Renal pelvis (tissue), 1 donor: ENCODE measurements at regions not wholly inside any gene's neighbourhood (a gene's known extent, or its start where the extent isn't known, plus 50 kb on each side); places are given as distances from the start of the nearest gene placed in this dataset.
"Not testable (repeated sequence)": the region's sequence is repeated elsewhere in the genome, so short reads cannot be mapped to it uniquely, and the experiment has no call there.

Source experiments
- DNase-seq: peaks from one replicate; pipeline ENCODE4 v3.0.0-alpha.2; 2013

DNA sequence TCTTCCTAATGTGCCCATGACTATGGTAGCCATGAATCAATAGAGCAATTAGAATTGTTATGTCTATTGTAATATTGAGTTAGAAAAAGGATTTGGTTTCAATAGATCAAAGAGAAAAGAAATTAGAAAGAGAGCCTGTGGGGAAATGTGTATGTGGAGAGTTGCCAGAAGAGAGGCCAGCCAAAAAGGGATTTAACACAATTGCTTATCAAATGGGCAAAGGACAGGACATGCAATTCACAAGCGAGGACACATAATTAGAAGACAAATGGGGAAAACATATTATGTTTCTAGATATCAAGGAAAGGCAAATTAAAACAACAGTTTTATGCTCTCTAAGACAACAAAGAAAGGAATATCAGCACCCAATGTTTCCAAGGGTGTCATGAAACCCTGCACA, 403.2 kb upstream of the KLHL29 start:
- no peak for DNase-seq

DNA sequence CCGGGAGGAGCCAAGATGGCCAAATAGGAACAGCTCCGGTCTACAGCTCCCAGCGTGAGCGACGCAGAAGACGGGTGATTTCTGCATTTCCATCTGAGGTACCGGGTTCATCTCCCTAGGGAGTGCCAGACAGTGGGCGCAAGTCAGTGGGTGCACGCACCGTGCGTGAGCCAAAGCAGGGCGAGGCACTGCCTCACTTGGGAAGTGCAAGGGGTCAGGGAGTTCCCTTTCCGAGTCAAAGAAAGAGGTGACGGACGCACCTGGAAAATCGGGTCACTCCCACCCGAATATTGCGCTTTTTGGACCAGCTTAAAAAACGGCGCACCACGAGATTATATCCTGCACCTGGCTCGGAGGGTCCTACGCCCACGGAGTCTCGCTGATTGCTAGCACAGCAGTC, 400.8 kb upstream of the KLHL29 start:
- DNase-seq, result not testable (repeated sequence)

DNA sequence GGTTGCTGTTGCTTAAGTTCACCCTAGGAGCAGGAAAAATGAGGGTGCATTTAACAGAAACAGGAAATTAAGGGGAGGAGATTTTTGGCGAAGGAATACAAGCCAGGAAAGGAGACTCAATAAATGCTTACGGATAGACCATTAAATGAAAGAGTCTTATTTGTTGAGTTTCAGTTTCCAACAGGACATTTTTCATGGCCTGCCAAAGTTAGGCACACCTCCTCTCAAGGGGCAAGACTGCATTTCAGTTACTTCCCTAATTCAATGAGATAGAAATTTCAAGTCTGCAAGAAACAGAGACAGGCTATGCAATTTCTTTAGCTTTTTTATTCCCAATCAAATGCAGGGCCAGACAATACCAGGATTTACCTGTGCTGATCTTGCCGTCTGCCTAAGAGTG, 394.7 kb upstream of the KLHL29 start:
- DNase-seq, result no peak

DNA sequence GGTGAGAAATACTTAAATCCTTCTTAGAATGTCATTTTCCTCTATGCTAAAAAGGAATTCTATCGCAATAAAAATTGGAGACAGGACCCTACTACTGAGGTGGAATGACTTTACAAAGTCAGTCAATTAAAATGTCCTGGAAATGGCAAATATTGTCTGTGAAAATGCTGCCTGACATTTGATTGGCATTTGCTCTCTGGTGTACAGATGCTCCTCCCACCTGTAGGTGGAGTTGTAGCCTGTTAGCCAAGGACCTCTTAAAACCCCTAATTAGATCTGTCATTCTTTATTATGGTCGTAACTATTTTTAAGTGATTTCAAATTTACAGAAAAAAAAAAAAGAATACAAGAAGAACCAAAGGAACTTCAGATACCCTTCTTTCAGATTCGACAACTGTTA, 393.1 kb upstream of the KLHL29 start:
- DNase-seq, result no peak

DNA sequence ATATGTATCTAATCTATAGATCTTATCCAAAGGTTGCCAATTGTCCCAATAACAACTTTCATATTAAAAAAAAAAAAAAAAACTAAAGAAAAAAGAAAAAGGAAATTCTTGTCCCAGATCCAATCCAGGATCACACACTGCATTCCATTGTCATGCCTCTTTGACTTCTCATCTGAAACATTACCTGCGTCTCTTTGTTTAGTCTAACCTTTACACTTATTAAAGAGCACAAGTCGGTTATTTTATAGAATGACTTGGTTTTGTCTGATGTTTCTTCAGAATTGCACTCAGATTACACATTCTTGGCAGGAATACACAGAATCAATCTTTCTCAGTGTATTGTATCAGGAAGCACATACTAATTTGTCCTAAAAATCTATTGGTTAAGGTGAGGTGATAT, 392.5 kb upstream of the KLHL29 start:
- DNase-seq, result no peak

DNA sequence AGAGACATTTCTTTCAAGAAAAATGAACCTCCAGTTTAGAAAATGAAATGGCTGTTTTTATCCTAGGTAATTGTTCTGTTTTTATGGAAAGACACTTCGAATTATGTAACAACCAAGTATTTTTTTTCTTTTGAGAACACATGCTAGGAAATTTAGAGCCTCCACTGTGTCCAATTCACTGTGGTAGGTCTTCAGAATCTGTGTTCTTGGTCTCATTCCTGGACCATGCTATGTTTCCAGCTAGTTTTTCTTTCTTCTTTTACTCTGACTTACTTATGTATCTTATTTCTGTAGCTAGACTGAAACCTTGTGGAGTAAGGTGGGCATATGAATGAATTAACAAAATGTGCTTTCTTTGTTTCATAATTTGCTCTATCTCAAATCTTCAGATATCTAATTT, 391.7 kb upstream of the KLHL29 start:
- DNase-seq, result no peak

DNA sequence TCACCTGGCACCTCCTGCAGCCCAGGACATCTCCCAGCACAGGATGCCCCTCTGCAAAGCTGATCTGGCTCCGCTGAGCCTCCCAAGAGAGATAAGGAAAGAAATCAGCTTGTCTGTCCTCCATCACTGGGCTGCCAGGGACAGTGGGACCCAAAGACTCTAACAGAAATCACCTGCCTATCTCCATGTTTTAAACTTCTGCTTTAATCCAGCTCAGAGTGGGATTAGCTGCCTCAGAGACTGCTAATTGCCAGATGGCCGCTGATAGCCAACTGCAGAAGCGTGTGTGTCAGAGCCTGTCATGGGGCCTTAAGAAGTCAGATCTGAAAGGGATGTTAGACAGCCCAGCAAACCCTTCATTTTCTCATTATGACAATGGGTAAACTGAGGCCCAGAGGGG, 389.4 kb upstream of the KLHL29 start:
- DNase-seq, result no peak

DNA sequence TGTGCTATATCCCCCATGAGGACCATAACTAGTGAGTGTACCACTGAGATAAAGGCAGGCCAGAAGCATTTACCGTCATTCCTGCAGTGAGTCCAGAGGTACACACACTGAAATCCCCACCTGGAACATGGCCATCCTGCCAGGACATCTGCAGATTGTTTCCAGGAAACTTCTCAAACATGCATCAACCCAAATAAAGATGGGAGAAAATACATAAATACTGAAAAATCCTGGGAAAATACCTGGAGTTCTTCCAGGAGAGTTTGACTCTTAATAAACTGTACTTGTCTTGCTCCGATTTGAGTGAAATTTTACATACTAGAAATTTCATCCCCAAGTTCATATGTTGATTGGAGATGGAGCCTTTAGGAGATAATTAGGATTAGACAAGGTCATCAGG, 388.1 kb upstream of the KLHL29 start:
- no peak for DNase-seq

DNA sequence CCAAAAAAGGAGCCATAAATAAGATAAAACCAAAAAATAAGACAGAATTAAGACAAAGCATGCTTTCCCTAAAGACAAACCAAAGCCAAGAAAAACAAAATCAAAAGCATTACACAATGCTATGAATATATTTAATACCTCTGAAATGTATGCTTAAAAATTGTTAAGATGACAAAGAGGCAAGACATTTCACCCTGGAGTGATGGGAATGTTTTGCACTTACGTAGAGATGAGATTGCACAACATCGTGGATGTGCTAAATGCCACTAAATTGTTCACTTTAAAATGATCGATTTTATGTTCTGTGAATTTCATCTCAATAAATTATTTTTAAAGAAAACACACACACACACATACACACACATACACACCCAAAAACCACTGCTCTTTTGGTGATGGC, 386.6 kb upstream of the KLHL29 start:
- DNase-seq, result no peak

DNA sequence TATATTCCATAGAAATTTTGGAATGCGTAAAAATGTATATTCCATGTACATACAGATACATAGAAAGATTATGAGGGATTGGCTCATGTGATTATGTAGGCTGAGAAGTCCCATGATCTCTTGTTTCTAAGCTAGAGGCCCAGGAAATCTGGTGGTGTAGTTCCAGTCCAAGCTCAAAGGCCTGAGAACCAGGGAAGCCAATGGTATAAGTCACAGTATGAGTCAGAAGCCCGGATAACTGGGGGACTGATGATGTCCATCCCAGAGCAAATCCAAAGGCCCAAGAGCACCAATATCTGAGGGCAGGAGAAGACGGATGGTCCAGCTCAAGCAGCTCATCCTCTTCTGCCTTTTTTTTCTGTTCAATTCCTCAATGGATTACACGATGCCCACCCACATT, 385.0 kb upstream of the KLHL29 start:
- DNase-seq, result no peak

DNA sequence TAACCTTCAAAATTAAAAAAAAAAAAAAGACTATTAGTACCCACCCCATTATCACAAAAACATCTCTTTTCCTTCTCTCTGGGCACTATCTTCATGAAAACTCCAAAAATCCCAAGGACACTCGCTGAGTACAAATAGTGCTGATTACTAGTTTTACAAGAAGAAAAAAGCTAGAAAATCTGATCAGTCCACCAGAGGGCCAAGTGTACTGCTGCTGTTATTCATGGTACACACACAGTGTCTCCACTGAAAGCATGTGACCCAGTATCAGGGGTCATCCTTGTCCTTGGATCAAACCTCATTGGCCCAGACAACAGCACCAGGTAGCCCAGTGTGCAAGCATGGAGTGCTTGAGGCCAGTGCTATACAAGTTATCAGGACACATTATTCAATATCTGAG, 382.7 kb upstream of the KLHL29 start:
- no peak for DNase-seq

DNA sequence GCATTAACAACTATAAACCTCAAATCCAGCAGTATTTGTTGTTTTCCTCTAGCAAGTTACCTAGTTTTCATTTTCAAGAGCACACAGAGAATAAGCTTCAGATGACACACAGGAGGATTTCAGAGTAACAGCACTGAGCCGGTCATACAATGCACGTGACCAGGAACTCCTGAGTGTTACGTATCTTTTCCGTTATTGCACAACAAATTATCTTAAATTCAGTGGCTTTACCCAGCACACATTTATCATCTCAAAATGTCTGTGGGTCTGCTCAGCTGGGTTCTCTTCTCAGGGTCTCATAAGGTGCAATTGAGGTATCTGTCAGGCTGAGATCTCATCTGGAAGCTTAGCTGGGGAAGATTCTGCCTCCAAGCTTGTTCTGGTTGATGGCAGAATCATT, 379.5 kb upstream of the KLHL29 start:
- DNase-seq, result no peak

DNA sequence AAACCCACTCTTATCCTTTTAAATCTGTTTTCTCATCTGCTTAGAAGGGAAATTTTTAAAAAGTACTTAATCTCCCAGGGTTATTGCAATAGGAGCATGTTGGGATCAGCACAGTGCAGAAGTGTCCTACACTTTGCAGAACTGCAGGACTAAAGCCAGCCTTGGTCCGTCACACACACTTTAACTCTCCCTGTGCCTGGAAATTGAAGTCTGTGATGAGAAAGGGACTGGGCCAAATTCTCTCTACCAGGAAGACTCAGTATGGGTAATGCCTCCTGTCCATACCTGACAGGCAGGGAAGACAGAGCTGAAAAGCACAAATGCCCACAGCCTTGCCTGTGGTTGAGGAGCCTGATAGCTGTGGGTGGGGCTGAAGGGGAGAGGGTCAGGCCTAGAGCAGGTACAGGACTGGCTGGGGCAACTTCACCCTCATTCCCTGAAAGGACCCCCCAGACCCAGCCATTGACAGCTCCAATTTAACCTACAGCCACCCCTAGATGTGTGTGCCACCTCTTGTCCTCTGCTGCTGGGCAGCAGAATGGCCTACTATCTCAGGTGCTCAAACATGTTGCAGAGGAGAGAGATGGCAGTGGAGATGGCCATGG, 377.2 kb upstream of the KLHL29 start:
- no peak for DNase-seq

DNA sequence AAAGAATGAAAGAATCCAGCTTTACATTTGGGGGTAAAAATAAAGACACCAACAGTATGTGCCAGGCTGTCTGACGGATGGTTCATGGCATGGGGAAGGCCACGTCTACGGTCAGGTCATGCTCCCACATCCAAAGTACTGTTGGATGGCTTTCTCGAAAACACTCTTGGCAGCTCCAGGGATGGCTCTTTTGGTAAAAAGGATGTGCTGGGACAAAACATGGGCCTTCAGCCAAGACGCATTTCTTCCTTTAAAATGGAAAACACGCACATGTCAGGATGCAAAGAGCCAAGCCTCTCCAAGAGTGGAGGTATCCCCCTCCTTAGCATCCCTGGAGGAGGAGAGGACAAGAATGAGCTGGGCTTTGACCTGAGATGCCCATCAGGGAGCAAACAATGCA, 376.5 kb upstream of the KLHL29 start:
- DNase-seq, result no peak

DNA sequence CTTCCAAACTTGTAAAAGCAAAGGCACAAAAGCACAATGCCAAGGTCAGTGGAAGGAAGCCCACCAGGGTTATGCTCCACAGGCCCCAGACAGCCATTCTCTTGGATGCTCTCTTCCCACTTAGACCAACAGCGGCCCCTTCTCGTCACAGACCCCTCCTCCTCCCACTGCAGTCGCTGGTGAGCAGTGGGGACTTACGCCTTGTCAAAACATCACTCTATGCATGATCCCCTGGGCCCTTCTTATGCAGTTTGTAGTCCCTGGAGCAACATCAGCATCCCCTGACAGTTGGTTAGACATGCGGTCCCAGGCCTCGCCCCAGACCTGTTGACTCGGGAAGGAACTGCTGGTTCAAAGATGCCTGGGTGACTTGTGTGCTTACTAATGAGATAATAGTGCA, 376.0 kb upstream of the KLHL29 start:
- no peak for DNase-seq

DNA sequence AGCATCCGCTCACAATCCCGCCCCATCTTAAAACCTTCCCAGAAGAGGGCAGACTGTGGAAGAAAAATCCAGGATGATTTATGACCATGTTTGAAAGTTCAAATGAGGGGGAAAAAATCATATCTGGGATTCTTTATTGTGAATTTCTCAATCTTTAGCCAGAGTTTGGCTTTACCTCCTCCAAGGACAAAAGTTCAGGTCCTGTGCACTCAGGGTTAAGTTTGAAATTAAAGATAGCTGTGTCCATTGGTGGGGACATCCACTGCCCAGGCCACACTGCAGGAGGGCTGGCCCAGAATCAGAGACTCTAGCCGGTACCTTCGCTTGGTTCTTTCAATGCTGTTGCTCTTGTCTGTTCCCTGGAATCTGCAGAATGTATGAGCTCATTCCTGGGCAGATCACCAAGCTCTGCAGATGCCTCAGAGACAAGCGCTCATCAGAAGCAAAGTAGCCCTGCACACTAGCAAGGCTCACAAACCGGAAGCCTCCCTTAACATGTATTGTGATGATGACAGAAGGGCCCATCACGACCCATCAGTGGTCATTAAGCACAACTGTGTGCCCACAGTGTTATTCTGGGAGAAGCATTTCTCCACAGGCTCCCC, 375.3 kb upstream of the KLHL29 start:
- no peak for DNase-seq

DNA sequence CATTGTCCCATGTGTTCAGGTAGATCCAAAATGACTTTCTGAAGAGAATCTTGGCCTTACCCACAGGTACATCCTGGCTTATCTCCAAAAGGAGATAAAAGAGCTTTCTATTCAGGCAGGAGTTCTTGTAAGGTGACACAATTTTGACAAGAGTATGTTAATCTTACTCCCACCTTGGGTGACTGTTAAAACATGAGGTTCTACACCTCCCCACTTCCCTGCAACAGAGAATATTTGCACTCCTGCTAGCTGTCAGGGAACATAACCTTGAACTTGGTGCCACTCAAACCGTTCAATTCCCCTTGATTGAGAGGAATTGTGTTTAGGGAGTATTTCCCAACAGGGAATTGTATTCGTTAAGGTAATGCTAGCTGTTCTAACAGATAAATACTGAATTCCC, 372.5 kb upstream of the KLHL29 start:
- no peak for DNase-seq

DNA sequence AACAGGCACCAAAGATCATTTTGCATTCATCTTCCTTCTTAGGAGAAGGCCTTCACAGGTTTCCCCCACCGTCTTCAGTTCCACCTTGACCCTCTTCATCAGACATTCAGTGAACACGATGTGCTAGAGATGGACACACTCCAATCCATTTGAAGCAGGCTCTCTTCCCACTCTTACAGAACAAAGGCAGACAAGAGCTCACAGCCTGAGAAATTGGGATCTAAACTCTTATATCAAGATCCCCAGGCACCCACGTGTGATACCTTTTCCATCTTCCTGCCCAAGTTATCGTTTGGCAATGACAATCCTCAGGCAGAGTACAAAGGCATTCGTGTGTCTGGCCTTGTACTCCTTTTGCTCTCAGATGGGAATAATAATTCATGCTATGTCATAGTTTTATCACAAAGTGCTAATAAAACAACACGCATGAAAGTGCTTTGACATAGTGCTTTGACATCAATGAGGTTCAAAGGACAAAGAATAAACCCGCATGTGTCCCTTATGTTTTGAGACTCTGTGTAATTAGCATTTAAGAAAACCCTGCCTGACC, 369.3 kb upstream of the KLHL29 start:
- no peak for DNase-seq

DNA sequence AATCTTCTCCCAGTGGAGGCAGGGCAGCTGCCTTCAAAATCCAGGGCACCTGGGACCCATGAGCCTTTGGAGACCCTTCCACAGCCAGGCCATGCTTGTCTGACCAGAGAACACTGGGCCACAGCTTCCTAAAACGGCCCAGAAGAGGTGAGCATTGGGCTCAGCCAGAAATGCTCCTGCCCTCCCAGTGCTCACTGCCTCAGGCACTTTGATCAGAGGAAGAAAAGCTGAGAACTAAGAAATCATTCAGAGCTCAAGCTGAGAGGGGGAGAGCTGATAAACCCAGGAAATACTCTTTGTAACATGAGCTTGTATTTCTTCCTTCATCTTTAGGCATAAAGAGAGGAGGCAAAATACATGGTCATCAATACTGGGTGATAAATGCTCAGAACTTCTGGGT, 365.5 kb upstream of the KLHL29 start:
- no peak for DNase-seq

DNA sequence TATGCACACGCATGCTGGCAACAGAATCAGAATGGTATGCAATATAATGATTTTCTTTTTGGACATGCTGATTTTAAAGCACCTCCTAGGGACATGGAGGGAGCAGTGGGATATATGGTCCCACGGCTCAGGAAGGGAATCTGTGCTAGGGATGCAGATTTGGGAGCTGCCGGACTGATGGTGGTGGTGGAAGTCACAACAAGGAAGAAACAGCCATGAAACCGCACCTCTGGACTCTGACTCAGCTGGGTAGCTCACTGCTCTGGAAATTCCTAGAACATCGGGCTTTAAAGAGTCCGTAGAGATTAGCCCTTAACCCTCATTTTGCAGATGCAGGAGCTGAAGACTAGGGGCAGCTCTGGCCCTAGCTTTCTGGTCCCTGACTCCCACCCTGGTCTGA, 364.3 kb upstream of the KLHL29 start:
- DNase-seq, result no peak

DNA sequence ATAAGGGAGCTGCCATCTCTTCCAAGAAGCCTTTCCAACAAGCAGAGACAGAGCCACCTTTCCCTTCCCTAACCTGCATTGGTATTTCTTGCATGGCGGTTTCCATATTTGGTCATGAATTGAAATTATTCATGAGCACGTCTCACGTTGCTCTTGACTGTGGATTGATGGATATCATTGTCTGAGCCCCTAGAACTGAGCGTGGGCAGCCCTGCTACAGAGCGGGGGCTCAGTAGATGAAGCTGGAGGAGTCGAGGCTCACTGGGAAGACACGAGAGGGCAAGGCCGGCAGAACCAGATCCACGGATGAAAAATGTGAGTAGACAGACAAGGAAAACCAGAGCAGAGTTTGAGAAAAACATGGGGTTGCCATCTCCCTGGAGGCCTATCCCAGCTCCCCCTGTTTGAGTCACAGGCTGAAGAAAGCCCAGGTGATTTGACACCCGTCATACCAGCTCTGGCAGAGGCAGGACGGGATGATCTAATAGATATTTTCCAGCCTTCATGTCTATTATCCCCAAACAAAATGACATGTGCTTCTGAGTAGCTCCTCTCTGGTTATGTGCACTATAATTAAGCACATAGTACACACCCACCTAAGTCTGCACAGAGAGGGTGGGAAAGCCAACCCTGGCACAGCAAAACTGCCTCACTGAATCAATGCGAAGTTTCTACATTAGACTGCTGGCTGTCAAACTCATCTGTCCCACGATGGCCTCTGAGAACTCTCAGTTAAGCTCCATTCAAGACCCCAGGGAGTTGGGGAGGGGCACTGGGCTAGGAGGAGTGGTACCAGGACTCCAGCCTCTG, 363.5 kb upstream of the KLHL29 start:
- DNase-seq, result no peak

DNA sequence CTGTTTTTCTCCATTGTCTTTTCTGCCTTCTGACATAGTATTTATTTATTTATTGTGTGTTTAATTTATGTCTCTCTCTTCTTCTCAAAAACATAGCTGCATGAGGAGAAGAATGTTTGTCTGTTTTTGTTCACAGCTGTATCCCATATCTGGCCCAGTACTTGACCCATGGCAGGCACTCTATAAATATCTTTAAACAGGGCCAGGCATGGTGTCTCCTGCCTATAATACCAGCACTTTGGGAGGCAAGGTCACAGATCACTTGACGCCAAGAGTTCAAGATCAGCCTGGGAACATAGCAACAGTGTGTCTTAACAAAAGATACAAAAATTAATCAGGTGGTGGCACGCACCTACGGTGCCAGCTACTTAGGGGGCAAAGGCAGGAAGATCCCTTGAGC, 361.3 kb upstream of the KLHL29 start:
- DNase-seq, result no peak

DNA sequence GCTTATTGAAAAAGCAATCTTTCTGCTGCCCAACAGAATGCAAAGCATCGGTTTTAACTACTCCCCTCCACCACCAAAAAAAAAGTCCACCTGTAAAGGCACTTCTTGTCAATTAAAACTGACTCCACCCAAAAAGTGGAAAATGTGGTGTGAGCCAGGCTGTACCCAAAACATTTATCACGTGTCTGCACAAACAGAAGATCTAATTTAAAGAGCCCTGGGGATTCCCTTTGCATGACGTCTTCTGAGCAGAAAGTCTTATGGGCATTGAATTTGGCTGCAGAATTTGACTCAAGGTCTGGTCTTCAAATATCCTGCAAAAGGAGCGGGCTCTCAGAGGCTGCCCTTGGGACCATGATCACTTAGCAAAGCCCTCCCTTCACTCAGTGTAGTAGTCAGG, 358.3 kb upstream of the KLHL29 start:
- no peak for DNase-seq
